HEK293 (cell line): ENCODE measurements at regions not wholly inside any gene's neighbourhood (a gene's known extent, or its start where the extent isn't known, plus 50 kb on each side); places are given as distances from the start of the nearest gene placed in this dataset.
"Not testable (repeated sequence)": the region's sequence is repeated elsewhere in the genome, so short reads cannot be mapped to it uniquely, and the experiment has no call there.

Experiments used
- CTCF ChIA-PET: fragments of 350-600 bp; formaldehyde crosslinking; extraction: SDS; loops from one replicate; lab custom pipeline; 2021; ENCODE audit warnings: antibody characterized with exemption; lab: Yijun Ruan, JAX
- POLR2A ChIA-PET: fragments of 300-600 bp; formaldehyde crosslinking; extraction: SDS; loops from one replicate; lab custom pipeline; 2020; ENCODE audit warnings: antibody characterized with exemption, inconsistent platforms; lab: Yijun Ruan, JAX
- H3K27ac ChIP-seq: fragments of 200-500 bp; sonication (Bioruptor generic); 2 replicates; pipeline ENCODE4 v1.5.1; 2014; ENCODE audit warnings: low read depth, low read length, control low read depth, inconsistent platforms; ENCODE audit errors: extremely low read depth
- H3K36me3 ChIP-seq, 2 experiments: fragments of 200-500 bp in 1 of 2; sonication (Bioruptor generic) in 1 of 2; 1 replicate in 1 of 2; 2 replicates in 1 of 2; pipeline ENCODE4 v1.5.1; 2014 to 2017; ENCODE audit warnings: inconsistent platforms in 2 of 2, low read length in 2 of 2; ENCODE audit not compliant: control insufficient read depth in 2 of 2, insufficient read depth in 1 of 2
- H3K4me1 ChIP-seq: fragments of 200-500 bp; sonication (Bioruptor generic); 2 replicates; pipeline ENCODE4 v1.5.1; 2014; ENCODE audit warnings: mild to moderate bottlenecking, low read length, inconsistent platforms; ENCODE audit not compliant: control insufficient read depth, insufficient read depth
- H3K4me3 ChIP-seq: 2 replicates; pipeline ENCODE4 v1.5.1; 2011; ENCODE audit warnings: low read depth, mild to moderate bottlenecking, control low read depth, low read length, moderate library complexity
- H3K9me3 ChIP-seq: fragments of 200-500 bp; sonication (Bioruptor generic); 2 replicates; pipeline ENCODE4 v1.5.1; 2014; ENCODE audit warnings: low read depth, low read length, inconsistent platforms; ENCODE audit not compliant: control insufficient read depth, insufficient read depth
- GFI1B ChIP-seq: fragments of 450-650 bp; formaldehyde crosslinking; IDR thresholded peaks from 2 replicates; pipeline ENCODE4 v1.5.1; 2016; ENCODE audit warnings: missing biosample characterization, missing genetic modification characterization
- GLIS2 ChIP-seq: fragments of 450-650 bp; formaldehyde crosslinking; IDR thresholded peaks from 2 replicates; pipeline ENCODE4 v1.5.1; 2016; ENCODE audit warnings: missing biosample characterization, missing genetic modification characterization
- KLF10 ChIP-seq: fragments of 450-650 bp; IDR thresholded peaks from 2 replicates; pipeline ENCODE4 v1.5.1; 2018; ENCODE audit warnings: missing biosample characterization, mild to moderate bottlenecking, missing genetic modification characterization
- PRDM6 ChIP-seq: fragments of 450-650 bp; formaldehyde crosslinking; IDR thresholded peaks from 2 replicates; pipeline ENCODE4 v1.5.1; 2017; ENCODE audit warnings: missing biosample characterization, missing genetic modification characterization
- SETDB1 ChIP-seq: IDR thresholded peaks from one replicate; pipeline ENCODE4 v1.6.1; 2017; ENCODE audit warnings: mild to moderate bottlenecking, low read length, moderate library complexity, mixed read lengths; ENCODE audit not compliant: insufficient read length
- ZBTB20 ChIP-seq: fragments of 450-650 bp; formaldehyde crosslinking; IDR thresholded peaks from 2 replicates; pipeline ENCODE4 v1.5.1; 2016; ENCODE audit warnings: missing biosample characterization, missing genetic modification characterization
- ZBTB21 ChIP-seq: fragments of 450-650 bp; formaldehyde crosslinking; IDR thresholded peaks from 2 replicates; pipeline ENCODE4 v1.5.1; 2017; ENCODE audit warnings: missing biosample characterization, missing genetic modification characterization
- ZBTB48 ChIP-seq: fragments of 450-650 bp; formaldehyde crosslinking; IDR thresholded peaks from 2 replicates; pipeline ENCODE4 v1.5.1; 2016; ENCODE audit warnings: missing biosample characterization, missing genetic modification characterization
- ZBTB49 ChIP-seq: fragments of 450-650 bp; formaldehyde crosslinking; IDR thresholded peaks from 2 replicates; pipeline ENCODE4 v1.5.1; 2016; ENCODE audit warnings: missing biosample characterization, missing genetic modification characterization, low read depth
- ZFHX2 ChIP-seq: fragments of 450-650 bp; formaldehyde crosslinking; conservative IDR thresholded peaks from 2 replicates; pipeline ENCODE4 v1.5.1; 2016; ENCODE audit warnings: missing biosample characterization, missing genetic modification characterization
- ZFP3 ChIP-seq: fragments of 450-650 bp; formaldehyde crosslinking; IDR thresholded peaks from 2 replicates; pipeline ENCODE4 v1.5.1; 2016; ENCODE audit warnings: low read depth, missing biosample characterization, missing genetic modification characterization
- ZNF112 ChIP-seq: fragments of 450-650 bp; formaldehyde crosslinking; IDR thresholded peaks from 2 replicates; pipeline ENCODE4 v1.5.0; 2017; ENCODE audit warnings: missing biosample characterization, missing genetic modification characterization
- ZNF146 ChIP-seq: fragments of 450-650 bp; formaldehyde crosslinking; IDR thresholded peaks from 2 replicates; pipeline ENCODE4 v1.5.1; 2016; ENCODE audit warnings: missing biosample characterization, missing genetic modification characterization
- ZNF16 ChIP-seq: fragments of 450-650 bp; formaldehyde crosslinking; IDR thresholded peaks from 2 replicates; pipeline ENCODE4 v1.5.1; 2016; ENCODE audit warnings: low read depth, missing biosample characterization, missing genetic modification characterization
- ZNF184 ChIP-seq: fragments of 450-650 bp; IDR thresholded peaks from 2 replicates; pipeline ENCODE4 v1.5.1; 2018; ENCODE audit warnings: missing biosample characterization, mild to moderate bottlenecking, missing genetic modification characterization
- ZNF2 ChIP-seq: fragments of 450-650 bp; formaldehyde crosslinking; IDR thresholded peaks from 2 replicates; pipeline ENCODE4 v1.5.1; 2016; ENCODE audit warnings: missing biosample characterization, missing genetic modification characterization
- ZNF248 ChIP-seq: fragments of 450-650 bp; formaldehyde crosslinking; IDR thresholded peaks from 2 replicates; pipeline ENCODE4 v1.5.1; 2017; ENCODE audit warnings: missing biosample characterization, missing genetic modification characterization
- ZNF580 ChIP-seq: fragments of 450-650 bp; formaldehyde crosslinking; IDR thresholded peaks from 2 replicates; pipeline ENCODE4 v1.5.1; 2016; ENCODE audit warnings: missing biosample characterization, missing genetic modification characterization
- ZNF660 ChIP-seq: fragments of 450-650 bp; IDR thresholded peaks from 2 replicates; pipeline ENCODE4 v1.5.1; 2018; ENCODE audit warnings: missing biosample characterization, mild to moderate bottlenecking, missing genetic modification characterization
- TF ChIP-seq, protein P1 (sequence below): fragments of 450-650 bp; IDR thresholded peaks from 2 replicates; pipeline ENCODE4 v1.5.1; 2018; ENCODE audit warnings: missing biosample characterization, missing genetic modification characterization
- TF ChIP-seq, protein P2 (sequence below): fragments of 450-650 bp; formaldehyde crosslinking; IDR thresholded peaks from 2 replicates; pipeline ENCODE4 v1.5.1; 2017; ENCODE audit warnings: missing biosample characterization, mild to moderate bottlenecking, missing genetic modification characterization, moderate library complexity

DNA sequence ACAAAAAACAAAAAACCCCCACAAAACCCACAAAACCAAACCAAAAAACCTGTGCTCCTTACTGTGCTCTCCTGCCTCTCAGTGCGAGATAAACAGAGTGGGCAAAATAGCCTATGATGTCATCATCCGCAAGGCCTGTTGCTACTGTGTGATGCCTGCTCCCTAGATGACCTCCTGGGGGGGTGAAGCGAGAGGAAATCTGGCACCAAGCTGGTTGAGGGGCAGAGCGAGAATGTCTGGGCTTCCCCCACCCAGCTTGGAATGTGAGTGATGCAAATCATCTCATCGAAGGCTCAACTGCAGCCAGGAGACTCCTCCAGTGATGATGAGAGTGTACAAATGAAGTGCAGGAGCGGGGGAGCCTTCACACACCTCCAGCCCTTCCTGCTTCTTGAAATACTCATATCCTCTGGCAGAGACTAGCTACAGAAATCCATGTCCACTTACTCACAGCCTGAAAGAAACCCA, 57.7 kb upstream of the MAP4K3 start (continued):
- TF ChIP-seq ZNF660 (tag by site-specific recombination) (0 out of 2 replicates have a peak, but pooled peaks have one; percentile 36), ZNF16 (tag by site-specific recombination) (no peak), ZNF184 (tag by site-specific recombination) (no peak), KLF10 (tag by site-specific recombination) (no peak), ZFHX2 (tag by site-specific recombination) (peak; percentile 23; the same call in 1 of the 2 replicates), ZBTB21 (tag by site-specific recombination) (peak; percentile 81), ZNF112 (tag by site-specific recombination) (no peak), SETDB1 (no peak), ZBTB48 (tag by site-specific recombination) (peak; percentile 67), GLIS2 (tag by site-specific recombination) (peak; percentile 29; the same call in 1 of the 2 replicates), ZNF248 (tag by site-specific recombination) (no peak), ZFP3 (tag by site-specific recombination) (no peak)
- TF ChIP-seq, protein P1, sequence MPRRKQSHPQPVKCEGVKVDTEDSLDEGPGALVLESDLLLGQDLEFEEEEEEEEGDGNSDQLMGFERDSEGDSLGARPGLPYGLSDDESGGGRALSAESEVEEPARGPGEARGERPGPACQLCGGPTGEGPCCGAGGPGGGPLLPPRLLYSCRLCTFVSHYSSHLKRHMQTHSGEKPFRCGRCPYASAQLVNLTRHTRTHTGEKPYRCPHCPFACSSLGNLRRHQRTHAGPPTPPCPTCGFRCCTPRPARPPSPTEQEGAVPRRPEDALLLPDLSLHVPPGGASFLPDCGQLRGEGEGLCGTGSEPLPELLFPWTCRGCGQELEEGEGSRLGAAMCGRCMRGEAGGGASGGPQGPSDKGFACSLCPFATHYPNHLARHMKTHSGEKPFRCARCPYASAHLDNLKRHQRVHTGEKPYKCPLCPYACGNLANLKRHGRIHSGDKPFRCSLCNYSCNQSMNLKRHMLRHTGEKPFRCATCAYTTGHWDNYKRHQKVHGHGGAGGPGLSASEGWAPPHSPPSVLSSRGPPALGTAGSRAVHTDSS = no peak
- TF ChIP-seq, all 188 proteins: peak for 23

GRCh38 chr2:39497082-39497801, 60.2 kb upstream of the MAP4K3 start:
- POLR2A ChIA-PET = no interaction called here
- no peak for TF ChIP-seq GFI1B (tag by site-specific recombination)
- TF ChIP-seq ZNF2 = no peak
- no peak overlapping the region for H3K27ac ChIP-seq
- H3K4me3 ChIP-seq = no peak overlapping the region
- H3K9me3 ChIP-seq = no peaks in the 10 kb centered on the region
- no peaks in the 10 kb centered on the region; the same call in 1 of the 2 replicates for H3K4me1 ChIP-seq
- H3K36me3 ChIP-seq = no peaks in the 10 kb centered on the region
- CTCF ChIA-PET = no interaction called here

DNA sequence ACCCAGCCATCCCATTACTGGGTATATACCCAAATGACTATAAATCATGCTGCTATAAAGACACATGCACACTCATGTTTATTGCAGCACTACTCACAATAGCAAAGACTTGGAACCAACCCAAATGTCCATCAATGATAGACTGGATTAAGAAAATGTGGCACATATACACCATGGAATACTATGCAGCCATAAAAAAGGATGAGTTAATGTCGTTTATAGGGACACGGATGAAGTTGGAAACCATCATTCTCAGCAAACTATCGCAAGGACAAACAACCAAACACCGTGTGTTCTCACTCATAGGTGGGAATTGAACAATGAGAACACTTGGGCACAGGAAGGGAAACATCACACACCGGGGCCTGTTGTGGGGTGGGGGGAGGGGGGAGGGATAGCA, 61.1 kb upstream of the MAP4K3 start:
- H3K4me3 ChIP-seq, CTCF ChIA-PET, POLR2A ChIA-PET, H3K27ac ChIP-seq, H3K36me3 ChIP-seq, H3K9me3 ChIP-seq, H3K4me1 ChIP-seq: not testable (repeated sequence)
- TF ChIP-seq ZNF146 (tag by site-specific recombination) (peak; percentile 95), ZNF580 (tag by site-specific recombination) (0 out of 2 replicates have a peak, but pooled peaks have one; percentile 47)

- ChIA-PET CTCF (interaction anchor here (0.6 kb wide), 1 partner anchor 1027 kb away, joined by 3 read pairs; no protein-coding TSS in a partner anchor), POLR2A (no interaction called here)
- Histone ChIP-seq H3K27ac (no peak overlapping the region), H3K4me1 (no peaks in the 10 kb centered on the region; the same call in 1 of the 2 replicates), H3K9me3 (no peaks in the 10 kb centered on the region), H3K4me3 (no peak overlapping the region), H3K36me3 (no peaks in the 10 kb centered on the region)
- TF ChIP-seq PRDM6 (tag by site-specific recombination) (no peak), ZBTB20 (tag by site-specific recombination) (no peak), ZBTB49 (tag by site-specific recombination) (no peak)
- TF ChIP-seq, protein P2, sequence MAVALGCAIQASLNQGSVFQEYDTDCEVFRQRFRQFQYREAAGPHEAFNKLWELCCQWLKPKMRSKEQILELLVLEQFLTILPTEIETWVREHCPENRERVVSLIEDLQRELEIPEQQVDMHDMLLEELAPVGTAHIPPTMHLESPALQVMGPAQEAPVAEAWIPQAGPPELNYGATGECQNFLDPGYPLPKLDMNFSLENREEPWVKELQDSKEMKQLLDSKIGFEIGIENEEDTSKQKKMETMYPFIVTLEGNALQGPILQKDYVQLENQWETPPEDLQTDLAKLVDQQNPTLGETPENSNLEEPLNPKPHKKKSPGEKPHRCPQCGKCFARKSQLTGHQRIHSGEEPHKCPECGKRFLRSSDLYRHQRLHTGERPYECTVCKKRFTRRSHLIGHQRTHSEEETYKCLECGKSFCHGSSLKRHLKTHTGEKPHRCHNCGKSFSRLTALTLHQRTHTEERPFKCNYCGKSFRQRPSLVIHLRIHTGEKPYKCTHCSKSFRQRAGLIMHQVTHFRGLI (tag by site-specific recombination) = no peak
Observed at GRCh38 chr2:39498786-39499185, 61.7 kb upstream of the MAP4K3 start.
